Peyer's patch (tissue), 4 donors: ENCODE measurements at regions not wholly inside any gene's neighbourhood (a gene's known extent, or its start where the extent isn't known, plus 50 kb on each side); places are given as distances from the start of the nearest gene placed in this dataset.

ENCODE experiments used
- POLR2A ChIP-seq, 2 donors: fragments of 450-650 bp; IDR thresholded peaks; one replicate each; pipeline ENCODE4 v1.5.1; 2017; ENCODE audit warnings: antibody characterized with exemption in 2 of 2, mild to moderate bottlenecking in 2 of 2, moderate library complexity in 2 of 2
- TF ChIP-seq, protein P1 (sequence below), 6 experiments: fragments of 450-650 bp in 4 of 6; fragments of 200-600 bp in 2 of 6; sonication (generic) in 1 of 6; IDR thresholded peaks; one replicate each; pipeline ENCODE4 v1.5.1; 2017 to 2019; ENCODE audit warnings: antibody characterized with exemption in 6 of 6, mild to moderate bottlenecking in 3 of 6, moderate library complexity in 1 of 6

DNA sequence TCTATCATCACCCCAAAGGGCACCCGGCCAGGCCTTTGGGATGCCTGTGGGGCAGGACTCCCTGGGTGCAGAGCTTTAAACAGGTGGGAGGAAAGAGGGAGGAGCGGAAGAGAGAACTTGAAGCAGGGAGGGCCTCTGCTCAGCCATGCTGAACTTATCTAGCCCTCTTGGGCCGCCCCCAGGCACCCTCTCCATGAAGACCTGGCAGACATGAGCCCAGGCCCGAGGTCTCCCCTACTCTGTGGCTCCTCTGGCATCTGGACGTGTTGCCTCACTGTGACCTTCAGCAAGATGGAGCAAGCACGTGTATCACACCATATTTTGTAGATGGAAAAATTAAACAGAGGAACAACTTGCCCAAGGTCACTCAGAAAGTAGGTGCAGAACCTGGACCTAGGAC lies 711.4 kb downstream of the MATN1 start:
- TF ChIP-seq, protein P1, sequence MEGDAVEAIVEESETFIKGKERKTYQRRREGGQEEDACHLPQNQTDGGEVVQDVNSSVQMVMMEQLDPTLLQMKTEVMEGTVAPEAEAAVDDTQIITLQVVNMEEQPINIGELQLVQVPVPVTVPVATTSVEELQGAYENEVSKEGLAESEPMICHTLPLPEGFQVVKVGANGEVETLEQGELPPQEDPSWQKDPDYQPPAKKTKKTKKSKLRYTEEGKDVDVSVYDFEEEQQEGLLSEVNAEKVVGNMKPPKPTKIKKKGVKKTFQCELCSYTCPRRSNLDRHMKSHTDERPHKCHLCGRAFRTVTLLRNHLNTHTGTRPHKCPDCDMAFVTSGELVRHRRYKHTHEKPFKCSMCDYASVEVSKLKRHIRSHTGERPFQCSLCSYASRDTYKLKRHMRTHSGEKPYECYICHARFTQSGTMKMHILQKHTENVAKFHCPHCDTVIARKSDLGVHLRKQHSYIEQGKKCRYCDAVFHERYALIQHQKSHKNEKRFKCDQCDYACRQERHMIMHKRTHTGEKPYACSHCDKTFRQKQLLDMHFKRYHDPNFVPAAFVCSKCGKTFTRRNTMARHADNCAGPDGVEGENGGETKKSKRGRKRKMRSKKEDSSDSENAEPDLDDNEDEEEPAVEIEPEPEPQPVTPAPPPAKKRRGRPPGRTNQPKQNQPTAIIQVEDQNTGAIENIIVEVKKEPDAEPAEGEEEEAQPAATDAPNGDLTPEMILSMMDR (IDR thresholded peaks at IDR 0.05) = no peak
- no peak for TF ChIP-seq POLR2A (IDR thresholded peaks at IDR 0.05)
